ENCODE measurements at regions not wholly inside any gene's neighbourhood (a gene's known extent, or its start where the extent isn't known, plus 50 kb on each side); places are given as distances from the start of the nearest gene placed in this dataset.

DNA sequence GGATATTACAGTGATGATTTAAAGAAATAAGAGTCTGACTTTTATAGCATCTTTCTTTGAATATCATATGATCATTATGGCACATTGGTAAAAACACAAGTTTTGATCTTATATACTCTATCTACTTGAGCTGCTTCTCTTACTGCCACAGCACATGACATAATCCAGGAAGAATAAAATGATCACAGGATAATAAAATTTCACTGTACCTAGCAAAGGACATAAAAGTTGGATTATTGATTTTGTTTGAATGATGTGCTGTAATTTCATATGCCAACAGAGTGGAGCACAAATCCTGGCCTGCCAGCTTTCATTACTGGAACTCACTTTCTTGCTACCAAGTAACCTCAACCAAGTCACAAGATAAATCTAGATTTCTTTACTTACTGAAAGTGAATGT lies 162.1 kb upstream of the NANOGP8 start:
- TF ChIP-seq EZH2 (IDR thresholded peaks at IDR 0.05; ENCODE audit: borderline replicate concordance, low read depth, low read length, severe bottlenecking) (no peak), GATA2 (IDR thresholded peaks at IDR 0.05; ENCODE audit: insufficient read depth, insufficient read length, low read depth, low read length) (no peak), MYC (IDR thresholded peaks at IDR 0.05; ENCODE audit: low read depth, low read length) (no peak), POLR2AphosphoS5 (IDR thresholded peaks at IDR 0.05; ENCODE audit: insufficient read depth, low read depth, low read length) (no peak), POLR2A (IDR thresholded peaks at IDR 0.05; ENCODE audit: low read depth, low read length) (no peak), JUN (IDR thresholded peaks at IDR 0.05; ENCODE audit: borderline replicate concordance, insufficient read depth, insufficient read length, low read depth) (no peak), FOS (IDR thresholded peaks at IDR 0.05; ENCODE audit: borderline replicate concordance, insufficient read depth, low read length) (no peak)
- TF ChIP-seq, protein P1, sequence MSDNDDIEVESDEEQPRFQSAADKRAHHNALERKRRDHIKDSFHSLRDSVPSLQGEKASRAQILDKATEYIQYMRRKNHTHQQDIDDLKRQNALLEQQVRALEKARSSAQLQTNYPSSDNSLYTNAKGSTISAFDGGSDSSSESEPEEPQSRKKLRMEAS (IDR thresholded peaks at IDR 0.05; ENCODE audit: insufficient read depth, insufficient read length) = no peak
- TF ChIP-seq, protein P2, sequence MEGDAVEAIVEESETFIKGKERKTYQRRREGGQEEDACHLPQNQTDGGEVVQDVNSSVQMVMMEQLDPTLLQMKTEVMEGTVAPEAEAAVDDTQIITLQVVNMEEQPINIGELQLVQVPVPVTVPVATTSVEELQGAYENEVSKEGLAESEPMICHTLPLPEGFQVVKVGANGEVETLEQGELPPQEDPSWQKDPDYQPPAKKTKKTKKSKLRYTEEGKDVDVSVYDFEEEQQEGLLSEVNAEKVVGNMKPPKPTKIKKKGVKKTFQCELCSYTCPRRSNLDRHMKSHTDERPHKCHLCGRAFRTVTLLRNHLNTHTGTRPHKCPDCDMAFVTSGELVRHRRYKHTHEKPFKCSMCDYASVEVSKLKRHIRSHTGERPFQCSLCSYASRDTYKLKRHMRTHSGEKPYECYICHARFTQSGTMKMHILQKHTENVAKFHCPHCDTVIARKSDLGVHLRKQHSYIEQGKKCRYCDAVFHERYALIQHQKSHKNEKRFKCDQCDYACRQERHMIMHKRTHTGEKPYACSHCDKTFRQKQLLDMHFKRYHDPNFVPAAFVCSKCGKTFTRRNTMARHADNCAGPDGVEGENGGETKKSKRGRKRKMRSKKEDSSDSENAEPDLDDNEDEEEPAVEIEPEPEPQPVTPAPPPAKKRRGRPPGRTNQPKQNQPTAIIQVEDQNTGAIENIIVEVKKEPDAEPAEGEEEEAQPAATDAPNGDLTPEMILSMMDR (IDR thresholded peaks at IDR 0.05; ENCODE audit: extremely low read depth in 1 of 2, insufficient read depth in 1 of 2, low read depth in 1 of 2, low read length in 2 of 2) = no peak
- no peak for DNase-seq (ENCODE audit: low read depth, low spot score)
- no peaks in the 10 kb centered on the region for H3K27me3 ChIP-seq (ENCODE audit: control insufficient read depth in 2 of 2, insufficient read depth in 2 of 2, low read length in 2 of 2)
- H3K9me3 ChIP-seq (replicated peaks; ENCODE audit: control insufficient read depth, insufficient read depth, low read length) = no peaks in the 10 kb centered on the region
- dilution Hi-C loops (cut with MboI; ENCODE audit: extremely low pct_ligation_motif_present, low sequenced_read_pairs) (no loop called here), intact Hi-C loops (cut with micrococcal nuclease) (no loop called here)
- H4K20me1 ChIP-seq (replicated peaks; ENCODE audit: control insufficient read depth, extremely low read depth, insufficient read depth, low read length) = no peaks in the 10 kb centered on the region
- no peak overlapping the region for H3K4me3 ChIP-seq (replicated peaks in 1 of 3; ENCODE audit: insufficient read depth in 1 of 3, low read depth in 1 of 3, low read length in 3 of 3)
- no peak for FAIRE-seq
- H3K9me1 ChIP-seq (replicated peaks; ENCODE audit: control insufficient read depth, extremely low read depth, insufficient read depth, low read length) = no peaks in the 10 kb centered on the region
- H2AFZ ChIP-seq (ENCODE audit: low read depth, low read length) = no peak overlapping the region
- no peak overlapping the region for H3K4me2 ChIP-seq (ENCODE audit: insufficient read depth, low read length)
- CTCF ChIA-PET = no interaction called here
- POLR2A ChIA-PET = no interaction called here
- BruUV-seq (replicated peaks) = no TSS peak
- H3K9ac ChIP-seq (replicated peaks; ENCODE audit: extremely low read depth, insufficient read depth, low read length) = no peak overlapping the region
- no peaks in the 10 kb centered on the region for H3K79me2 ChIP-seq (ENCODE audit: control insufficient read depth, insufficient read depth, low read length)
- no peaks in the 10 kb centered on the region for H3K4me1 ChIP-seq (ENCODE audit: control insufficient read depth, extremely low read depth, insufficient read depth, low read length)
- H3K27ac ChIP-seq (ENCODE audit: insufficient read depth, low read depth, low read length) = no peak overlapping the region
- no peaks in the 10 kb centered on the region for H3K36me3 ChIP-seq (ENCODE audit: control insufficient read depth in 2 of 2, extremely low read depth in 1 of 2, insufficient read depth in 2 of 2, low read length in 2 of 2)

Measured in endothelial cell of umbilical vein (primary cell).